Type B pancreatic cell (in vitro differentiated cells): ENCODE measurements at regions not wholly inside any gene's neighbourhood (a gene's known extent, or its start where the extent isn't known, plus 50 kb on each side); places are given as distances from the start of the nearest gene placed in this dataset.

Experiments
- DNase-seq: peaks from one replicate; pipeline ENCODE4 v3.0.0; 2021; ENCODE audit warnings: mixed read lengths; ENCODE audit not compliant: unreplicated experiment; ENCODE audit errors: extremely low spot score
- H3K27ac Mint-ChIP-seq: 2 replicates; pipeline ENCODE4 v1.8.0; 2021; ENCODE audit warnings: mild to moderate bottlenecking, mixed read lengths
- H3K27me3 Mint-ChIP-seq: 2 replicates; pipeline ENCODE4 v1.8.0; 2021; ENCODE audit warnings: mixed read lengths
- H3K36me3 Mint-ChIP-seq: 2 replicates; pipeline ENCODE4 v1.8.0; 2021; ENCODE audit warnings: mixed read lengths
- H3K4me1 Mint-ChIP-seq: one replicate; pipeline ENCODE4 v1.8.0; 2021; ENCODE audit warnings: mixed read lengths; ENCODE audit not compliant: unreplicated experiment
- H3K4me3 Mint-ChIP-seq: 2 replicates; pipeline ENCODE4 v1.8.0; 2021; ENCODE audit warnings: mild to moderate bottlenecking, mixed read lengths
- H3K9me3 Mint-ChIP-seq: 2 replicates; pipeline ENCODE4 v1.8.0; 2021; ENCODE audit warnings: mixed read lengths
- TF ChIP-seq, protein P1 (sequence below): fragments of 200-600 bp; sonication (generic); conservative IDR thresholded peaks from 2 replicates; pipeline ENCODE4 v1.5.0; 2021; ENCODE audit warnings: antibody characterized with exemption, mild to moderate bottlenecking

DNA sequence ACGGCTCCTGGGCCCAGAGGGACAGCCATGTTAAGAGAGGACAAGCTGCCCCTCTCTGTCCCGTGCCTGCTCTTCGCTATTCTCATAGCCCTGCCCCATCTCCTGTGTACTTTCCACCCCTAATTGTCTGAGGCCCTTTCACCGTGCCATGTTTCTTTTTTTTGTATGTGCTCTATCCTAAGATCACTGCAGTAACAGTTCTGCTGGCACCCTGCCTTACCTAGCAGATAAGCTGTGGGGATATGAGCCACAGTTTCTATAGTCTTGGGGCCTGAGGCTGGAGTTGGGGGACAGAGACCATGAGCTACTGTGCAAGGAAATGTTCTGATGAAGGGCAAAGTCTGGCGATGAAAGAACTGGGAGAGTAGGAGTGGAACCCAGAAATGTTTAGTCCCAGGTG, 269.5 kb upstream of the CITED2 start:
- Mint-ChIP-seq H3K9me3 (peaks cover 7% of the 10 kb centered on the region), H3K4me1 (peaks cover 16% of the 10 kb centered on the region), H3K4me3 (no peak overlapping the region), H3K27ac (no peak overlapping the region), H3K27me3 (no peaks in the 10 kb centered on the region), H3K36me3 (peaks cover 4% of the 10 kb centered on the region)
- DNase-seq: no peak
- TF ChIP-seq, protein P1, sequence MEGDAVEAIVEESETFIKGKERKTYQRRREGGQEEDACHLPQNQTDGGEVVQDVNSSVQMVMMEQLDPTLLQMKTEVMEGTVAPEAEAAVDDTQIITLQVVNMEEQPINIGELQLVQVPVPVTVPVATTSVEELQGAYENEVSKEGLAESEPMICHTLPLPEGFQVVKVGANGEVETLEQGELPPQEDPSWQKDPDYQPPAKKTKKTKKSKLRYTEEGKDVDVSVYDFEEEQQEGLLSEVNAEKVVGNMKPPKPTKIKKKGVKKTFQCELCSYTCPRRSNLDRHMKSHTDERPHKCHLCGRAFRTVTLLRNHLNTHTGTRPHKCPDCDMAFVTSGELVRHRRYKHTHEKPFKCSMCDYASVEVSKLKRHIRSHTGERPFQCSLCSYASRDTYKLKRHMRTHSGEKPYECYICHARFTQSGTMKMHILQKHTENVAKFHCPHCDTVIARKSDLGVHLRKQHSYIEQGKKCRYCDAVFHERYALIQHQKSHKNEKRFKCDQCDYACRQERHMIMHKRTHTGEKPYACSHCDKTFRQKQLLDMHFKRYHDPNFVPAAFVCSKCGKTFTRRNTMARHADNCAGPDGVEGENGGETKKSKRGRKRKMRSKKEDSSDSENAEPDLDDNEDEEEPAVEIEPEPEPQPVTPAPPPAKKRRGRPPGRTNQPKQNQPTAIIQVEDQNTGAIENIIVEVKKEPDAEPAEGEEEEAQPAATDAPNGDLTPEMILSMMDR: no peak

DNA sequence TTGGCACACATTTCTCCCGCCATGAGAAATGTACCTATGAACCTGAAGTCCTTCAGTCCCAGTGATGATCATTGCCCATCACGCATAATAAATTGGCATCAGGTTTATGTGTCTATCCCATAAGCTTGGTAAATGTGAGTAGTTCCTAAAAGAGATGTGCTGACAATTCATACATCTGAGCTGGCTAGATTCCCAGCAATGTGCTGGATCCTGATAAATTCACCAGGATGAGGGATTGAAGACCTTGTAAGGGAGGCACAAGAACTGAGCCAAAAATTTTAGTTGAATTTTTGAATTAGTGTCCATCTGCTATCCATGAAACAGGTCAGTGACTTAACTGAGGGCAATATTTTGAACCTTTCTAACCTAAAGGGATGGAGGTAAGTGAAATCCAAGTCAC, 267.9 kb upstream of the CITED2 start:
- no peak overlapping the region for H3K4me3 Mint-ChIP-seq
- no peak overlapping the region for H3K27ac Mint-ChIP-seq
- DNase-seq: no peak
- H3K36me3 Mint-ChIP-seq: peaks cover 4% of the 10 kb centered on the region
- peaks cover 7% of the 10 kb centered on the region for H3K4me1 Mint-ChIP-seq
- TF ChIP-seq, protein P1: no peak
- no peaks in the 10 kb centered on the region for H3K27me3 Mint-ChIP-seq
- peaks cover 5% of the 10 kb centered on the region for H3K9me3 Mint-ChIP-seq

DNA sequence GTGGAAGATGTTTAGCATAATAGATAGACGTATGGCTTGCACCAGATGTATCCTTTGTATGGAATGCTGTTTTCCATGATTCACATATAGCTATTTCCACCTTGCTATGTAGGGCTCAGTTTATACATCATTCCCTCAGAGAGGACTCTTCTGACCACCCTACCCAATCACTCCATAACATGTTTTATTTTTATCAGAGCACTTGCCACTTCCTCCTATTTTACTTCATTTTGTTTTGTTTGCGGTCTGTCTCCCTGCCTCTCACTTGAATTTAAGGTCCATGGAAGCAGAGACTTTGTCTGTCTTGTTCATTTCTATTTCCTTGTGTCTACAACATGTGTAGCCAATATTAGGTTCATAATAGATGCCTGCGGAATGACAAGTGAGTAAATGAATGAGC, 266.9 kb upstream of the CITED2 start:
- no peak overlapping the region for H3K4me3 Mint-ChIP-seq
- peaks cover 7% of the 10 kb centered on the region for H3K4me1 Mint-ChIP-seq
- no peaks in the 10 kb centered on the region for H3K27me3 Mint-ChIP-seq
- no peak overlapping the region for H3K27ac Mint-ChIP-seq
- TF ChIP-seq, protein P1: no peak
- H3K36me3 Mint-ChIP-seq: no peaks in the 10 kb centered on the region
- no peaks in the 10 kb centered on the region for H3K9me3 Mint-ChIP-seq
- no peak for DNase-seq

DNA sequence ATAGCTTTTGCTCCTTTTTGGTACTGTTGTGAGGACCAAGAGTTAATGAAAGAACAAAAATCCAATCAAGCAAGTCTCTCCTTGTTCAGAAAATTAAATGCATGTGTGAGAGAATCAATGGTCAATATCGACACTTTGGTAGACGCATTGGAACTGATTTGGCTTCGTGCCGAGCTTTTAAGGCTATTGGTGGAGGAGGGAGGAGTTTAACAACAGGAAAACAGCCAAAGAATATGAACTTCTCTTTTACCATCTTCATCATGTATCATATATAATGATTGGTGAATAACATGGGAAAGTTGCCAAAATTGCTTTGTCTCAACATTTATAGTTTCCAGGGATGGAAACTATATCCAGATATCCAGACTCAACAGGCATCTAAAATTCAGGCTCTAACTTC, 266.5 kb upstream of the CITED2 start:
- H3K27ac Mint-ChIP-seq: no peak overlapping the region
- TF ChIP-seq, protein P1: no peak
- no peak for DNase-seq
- no peaks in the 10 kb centered on the region for H3K36me3 Mint-ChIP-seq
- no peaks in the 10 kb centered on the region for H3K27me3 Mint-ChIP-seq
- H3K9me3 Mint-ChIP-seq: no peaks in the 10 kb centered on the region
- H3K4me3 Mint-ChIP-seq: no peak overlapping the region
- peaks cover 7% of the 10 kb centered on the region for H3K4me1 Mint-ChIP-seq

DNA sequence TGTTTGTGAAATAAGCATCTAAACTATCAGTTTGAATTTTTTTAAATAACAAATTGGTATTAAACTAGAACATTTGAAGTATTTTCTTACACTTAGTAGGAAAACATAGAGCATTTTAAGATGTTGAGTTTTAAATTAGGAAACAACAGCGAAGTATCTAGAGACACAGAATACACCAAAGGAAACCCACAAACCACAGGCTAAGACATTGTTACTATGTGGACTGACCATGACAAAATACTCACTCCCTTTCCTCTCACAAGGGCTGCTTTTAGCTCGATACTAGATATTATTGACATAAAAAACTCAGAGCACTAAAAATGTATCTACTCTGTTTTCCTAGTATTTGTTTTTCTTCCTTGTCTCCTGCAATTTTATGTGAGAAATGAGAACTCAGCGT, 266.0 kb upstream of the CITED2 start:
- Mint-ChIP-seq H3K27me3 (no peaks in the 10 kb centered on the region), H3K9me3 (peaks cover 2% of the 10 kb centered on the region), H3K4me3 (no peak overlapping the region), H3K36me3 (no peaks in the 10 kb centered on the region), H3K27ac (no peak overlapping the region), H3K4me1 (peaks cover 6% of the 10 kb centered on the region)
- TF ChIP-seq, protein P1: no peak
- DNase-seq: no peak

DNA sequence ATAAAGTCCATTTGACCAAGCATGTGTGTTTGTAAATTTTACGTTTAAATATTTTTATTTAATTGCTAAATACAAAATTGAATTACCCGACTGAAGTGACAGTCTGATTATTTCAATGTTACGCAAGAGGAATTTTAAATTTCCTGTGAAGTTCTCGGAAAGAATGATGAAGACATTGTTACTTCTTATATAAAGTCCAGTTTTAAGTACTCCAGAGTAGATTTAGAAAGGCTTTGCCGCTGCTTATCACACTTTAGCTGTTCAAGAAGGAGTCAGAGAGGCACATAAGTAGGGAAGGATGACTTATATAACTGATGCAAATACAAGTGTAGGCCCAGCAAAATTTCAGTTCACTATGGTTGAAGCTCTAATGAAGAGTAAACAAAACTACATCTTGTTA, 265.1 kb upstream of the CITED2 start:
- Mint-ChIP-seq H3K9me3 (peaks cover 7% of the 10 kb centered on the region), H3K36me3 (no peaks in the 10 kb centered on the region), H3K4me3 (no peak overlapping the region), H3K27ac (no peak overlapping the region), H3K4me1 (no peaks in the 10 kb centered on the region), H3K27me3 (no peaks in the 10 kb centered on the region)
- TF ChIP-seq, protein P1: no peak
- DNase-seq: no peak
